ENCODE measurements at regions not wholly inside any gene's neighbourhood (a gene's known extent, or its start where the extent isn't known, plus 50 kb on each side); places are given as distances from the start of the nearest gene placed in this dataset.

- TF ChIP-seq POLR2AphosphoS5 (IDR thresholded peaks at IDR 0.05) (no peak), POLR2A (IDR thresholded peaks at IDR 0.05; ENCODE audit: low read depth) (no peak)
These were observed 339.6 kb downstream of the DEPDC1B start for GRCh38 chr5:60360355-60360754.
